SK-N-SH (cell line): ENCODE measurements at regions not wholly inside any gene's neighbourhood (a gene's known extent, or its start where the extent isn't known, plus 50 kb on each side); places are given as distances from the start of the nearest gene placed in this dataset.

Experiments used
- CTCF ChIA-PET: fragments of 300-600, 350-600 bp; formaldehyde crosslinking; extraction: SDS; loops from one replicate; lab custom pipeline; 2021; lab: Yijun Ruan, JAX
- POLR2A ChIA-PET: fragments of 350-600 bp; sonication (Branson Sonifier 250); formaldehyde crosslinking; extraction: SDS; loops from one replicate; lab custom pipeline; 2020; ENCODE audit warnings: antibody characterized with exemption, inconsistent platforms; lab: Yijun Ruan, JAX
- DNase-seq: peaks from one replicate; pipeline ENCODE4 v3.0.0; 2012
- H2AFZ ChIP-seq: fragments of 200-600 bp; sonication (generic); 2 replicates; pipeline ENCODE4 v1.8.1; 2016; ENCODE audit warnings: antibody characterized with exemption, mild to moderate bottlenecking, low read depth
- H3F3A ChIP-seq: fragments of 200-600 bp; sonication (generic); replicated peaks from 2 replicates; pipeline ENCODE3; 2016; ENCODE audit warnings: antibody characterized with exemption, mild to moderate bottlenecking; ENCODE audit not compliant: insufficient read depth
- H3K27ac ChIP-seq, 2 experiments: fragments of 200-500 bp in 1 of 2; fragments of 200-600 bp in 1 of 2; sonication (Bioruptor generic) in 1 of 2; sonication (generic), shearing (Covaris generic) in 1 of 2; 2 replicates each; pipeline versions ENCODE4 v1.5.1 to v1.6.1; 2014 to 2016; ENCODE audit warnings: low read depth in 2 of 2, inconsistent platforms in 1 of 2, low read length in 1 of 2, mild to moderate bottlenecking in 1 of 2, mixed read lengths in 1 of 2
- H3K27me3 ChIP-seq: fragments of 200-600 bp; sonication (generic), shearing (Covaris generic); 2 replicates; pipeline ENCODE4 v1.6.1; 2016; ENCODE audit warnings: mixed run types; ENCODE audit not compliant: insufficient read depth
- H3K36me3 ChIP-seq, 2 experiments: fragments of 200-500 bp in 1 of 2; fragments of 200-600 bp in 1 of 2; sonication (Bioruptor generic) in 1 of 2; sonication (generic) in 1 of 2; replicated peaks in 1 of 2; 2 replicates each; pipeline versions ENCODE3 to v1.5.1; 2014 to 2016; ENCODE audit warnings: low read length in 1 of 2, mild to moderate bottlenecking in 1 of 2; ENCODE audit not compliant: insufficient read depth in 2 of 2, control insufficient read depth in 1 of 2
- H3K4me1 ChIP-seq, 2 experiments: fragments of 200-500 bp in 1 of 2; fragments of 200-600 bp in 1 of 2; sonication (Bioruptor generic) in 1 of 2; sonication (generic), shearing (Covaris generic) in 1 of 2; 2 replicates each; pipeline versions ENCODE4 v1.5.1 to v1.6.1; 2014 to 2016; ENCODE audit warnings: low read depth in 1 of 2, low read length in 1 of 2, mixed run types in 1 of 2; ENCODE audit not compliant: insufficient read depth in 2 of 2, control insufficient read depth in 1 of 2
- H3K4me2 ChIP-seq: fragments of 200-600 bp; sonication (generic), shearing (Covaris generic); 2 replicates; pipeline ENCODE4 v1.6.1; 2017; ENCODE audit warnings: mixed run types
- H3K4me3 ChIP-seq, 2 experiments: fragments of 200-500 bp in 1 of 2; fragments of 200-600 bp in 1 of 2; sonication (Bioruptor generic) in 1 of 2; sonication (generic), shearing (Covaris generic) in 1 of 2; 2 replicates each; pipeline versions ENCODE4 v1.5.1 to v1.8.1; 2014 to 2016; ENCODE audit warnings: low read depth in 2 of 2, inconsistent platforms in 1 of 2, low read length in 1 of 2, mild to moderate bottlenecking in 1 of 2, mixed read lengths in 1 of 2, moderate library complexity in 1 of 2
- H3K79me2 ChIP-seq: fragments of 200-600 bp; sonication (generic); 2 replicates; pipeline ENCODE4 v1.8.1; 2017; ENCODE audit warnings: mild to moderate bottlenecking; ENCODE audit not compliant: insufficient read depth
- H3K9ac ChIP-seq: fragments of 200-600 bp; sonication (generic); 2 replicates; pipeline ENCODE4 v1.6.1; 2017; ENCODE audit warnings: mixed run types
- H3K9me2 ChIP-seq: fragments of 200-600 bp; sonication (generic); 2 replicates; pipeline ENCODE4 v1.6.1; 2017; ENCODE audit warnings: mixed run types
- H3K9me3 ChIP-seq: fragments of 200-600 bp; sonication (generic); 2 replicates; pipeline ENCODE4 v1.6.1; 2017; ENCODE audit warnings: mixed run types, mild to moderate bottlenecking, moderate library complexity
- H4K20me1 ChIP-seq: fragments of 200-600 bp; sonication (generic); 2 replicates; pipeline ENCODE4 v1.6.1; 2017; ENCODE audit warnings: mild to moderate bottlenecking, mixed run types; ENCODE audit not compliant: insufficient read depth
- EP300 ChIP-seq, 2 experiments: IDR thresholded peaks; 2 replicates each; pipeline versions ENCODE4 v1.4.0 to v1.6.1; 2012; ENCODE audit warnings: borderline replicate concordance in 1 of 2, low read depth in 1 of 2, low read length in 1 of 2
- FOSL2 ChIP-seq: IDR thresholded peaks from 2 replicates; pipeline ENCODE4 v1.4.0; 2012; ENCODE audit warnings: low read depth, mild to moderate bottlenecking, moderate library complexity, borderline replicate concordance
- FOXJ3 ChIP-seq: sonication (generic); formaldehyde crosslinking; IDR thresholded peaks from 2 replicates; pipeline ENCODE4 v1.5.1; 2020; ENCODE audit warnings: mild to moderate bottlenecking, missing genetic modification reagents
- FOXM1 ChIP-seq: IDR thresholded peaks from 2 replicates; pipeline ENCODE4 v1.4.0; 2012; ENCODE audit warnings: low read depth, mild to moderate bottlenecking
- GATA2 ChIP-seq: sonication (generic); formaldehyde crosslinking; IDR thresholded peaks from 2 replicates; pipeline ENCODE4 v1.5.0; 2020; ENCODE audit warnings: mild to moderate bottlenecking, missing genetic modification reagents
- JUND ChIP-seq: IDR thresholded peaks from 2 replicates; pipeline ENCODE4 v1.4.0; 2012
- MEF2A ChIP-seq: IDR thresholded peaks from 2 replicates; pipeline ENCODE4 v1.4.0; 2012; ENCODE audit warnings: low read depth, borderline replicate concordance
- NFIC ChIP-seq: IDR thresholded peaks from 2 replicates; pipeline ENCODE4 v1.4.0; 2012; ENCODE audit warnings: borderline replicate concordance
- NRF1 ChIP-seq: IDR thresholded peaks from 2 replicates; pipeline ENCODE4 v1.6.1; 2012; ENCODE audit warnings: low read depth, mild to moderate bottlenecking, low read length
- POLR2AphosphoS5 ChIP-seq: IDR thresholded peaks from 2 replicates; pipeline ENCODE4 v1.6.1; 2012; ENCODE audit warnings: low read depth, low read length
- RFX5 ChIP-seq: IDR thresholded peaks from 2 replicates; pipeline ENCODE4 v1.6.1; 2012; ENCODE audit warnings: mild to moderate bottlenecking, improper control_type of control experiment, low read length
- RXRA ChIP-seq: IDR thresholded peaks from 2 replicates; pipeline ENCODE4 v1.4.0; 2012; ENCODE audit warnings: low read depth, mild to moderate bottlenecking, borderline replicate concordance
- TCF12 ChIP-seq: IDR thresholded peaks from 2 replicates; pipeline ENCODE4 v1.4.0; 2012
- TEAD4 ChIP-seq: IDR thresholded peaks from 2 replicates; pipeline ENCODE4 v1.4.0; 2012; ENCODE audit warnings: mild to moderate bottlenecking, borderline replicate concordance; ENCODE audit not compliant: insufficient read depth
- WGBS: methylation state at CpG from one replicate; pipeline ENCODE4 v1.1.6; 2017; ENCODE audit warnings: low lambda C conversion rate; 5-methylcytosine and 5-hydroxymethylcytosine counted together
- TF ChIP-seq, protein P1 (sequence below): IDR thresholded peaks from 2 replicates; pipeline ENCODE4; 2012

DNA sequence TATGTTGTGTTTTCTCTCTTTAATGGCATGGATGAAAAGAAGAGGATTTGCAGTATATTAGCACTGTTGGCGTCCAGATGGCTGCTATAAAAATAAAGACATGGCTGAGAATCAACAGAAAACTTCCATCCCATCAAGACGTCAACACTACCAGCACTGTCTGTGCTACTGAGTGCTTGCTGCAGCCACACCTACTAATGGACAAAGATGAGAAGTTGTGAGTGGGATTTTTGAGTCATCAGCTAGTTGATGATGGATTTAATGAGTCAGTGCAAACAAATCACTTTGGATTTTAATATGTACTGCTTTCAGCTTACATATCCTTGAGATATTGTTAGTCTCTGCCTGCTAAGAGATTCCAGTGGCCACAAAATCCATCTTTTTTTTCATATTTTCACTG, 631.0 kb upstream of the ANKRD30A start:
- H3K27me3 ChIP-seq: no peaks in the 10 kb centered on the region
- POLR2A ChIA-PET: no interaction called here
- no peaks in the 10 kb centered on the region for H4K20me1 ChIP-seq
- H3K4me3 ChIP-seq: no peak overlapping the region
- CTCF ChIA-PET: interaction anchor here (1.2 kb wide), 1 partner anchor 8 kb away, joined by 3 read pairs; no protein-coding TSS in a partner anchor
- no peaks in the 10 kb centered on the region for H3K9me3 ChIP-seq
- no peaks in the 10 kb centered on the region for H3K79me2 ChIP-seq
- H3K9ac ChIP-seq: peak overlapping the region; percentile 40; the same call in 1 of the 2 replicates
- H2AFZ ChIP-seq: peak overlapping the region; percentile 43; the same call in 1 of the 2 replicates
- H3K36me3 ChIP-seq: no peaks in the 10 kb centered on the region
- peak in 1 of 2 experiments; percentile 78; a peak in 1 of 4 replicates for TF ChIP-seq EP300 (IDR thresholded peaks at IDR 0.05; ENCODE audit: borderline replicate concordance in 1 of 2, low read depth in 1 of 2, low read length in 1 of 2)
- TF ChIP-seq, protein P1, sequence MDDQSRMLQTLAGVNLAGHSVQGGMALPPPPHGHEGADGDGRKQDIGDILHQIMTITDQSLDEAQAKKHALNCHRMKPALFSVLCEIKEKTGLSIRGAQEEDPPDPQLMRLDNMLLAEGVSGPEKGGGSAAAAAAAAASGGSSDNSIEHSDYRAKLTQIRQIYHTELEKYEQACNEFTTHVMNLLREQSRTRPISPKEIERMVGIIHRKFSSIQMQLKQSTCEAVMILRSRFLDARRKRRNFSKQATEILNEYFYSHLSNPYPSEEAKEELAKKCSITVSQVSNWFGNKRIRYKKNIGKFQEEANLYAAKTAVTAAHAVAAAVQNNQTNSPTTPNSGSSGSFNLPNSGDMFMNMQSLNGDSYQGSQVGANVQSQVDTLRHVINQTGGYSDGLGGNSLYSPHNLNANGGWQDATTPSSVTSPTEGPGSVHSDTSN: peak; percentile 77
- TF ChIP-seq FOXJ3 (CRISPR knock-in tag): no peak
- 0 out of 2 replicates have a peak, but pooled peaks have one; percentile 28 for TF ChIP-seq FOXM1
- peak; percentile 86 for TF ChIP-seq TCF12
- no peak for TF ChIP-seq MEF2A
- TF ChIP-seq TEAD4: peak; percentile 51; the same call in 1 of the 2 replicates
- TF ChIP-seq JUND: peak; percentile 62
- TF ChIP-seq NFIC: peak; percentile 44; the same call in 1 of the 2 replicates
- peak; percentile 75 for TF ChIP-seq FOSL2
- TF ChIP-seq NRF1: no peak
- peaks cover 2 to 56% of the 10 kb centered on the region in 2 experiments for H3K4me1 ChIP-seq
- peaks cover 65% of the 10 kb centered on the region for H3F3A ChIP-seq
- no peaks in the 10 kb centered on the region for H3K9me2 ChIP-seq
- H3K27ac ChIP-seq: peak overlapping the region in 1 of 2 experiments; percentile 92; a peak in 2 of 4 replicates
- H3K4me2 ChIP-seq: peak overlapping the region; percentile 41; the same call in 1 of the 2 replicates
- 39% methylated on average over 2 of the region's 2 CpGs for WGBS
- no peak for DNase-seq

DNA sequence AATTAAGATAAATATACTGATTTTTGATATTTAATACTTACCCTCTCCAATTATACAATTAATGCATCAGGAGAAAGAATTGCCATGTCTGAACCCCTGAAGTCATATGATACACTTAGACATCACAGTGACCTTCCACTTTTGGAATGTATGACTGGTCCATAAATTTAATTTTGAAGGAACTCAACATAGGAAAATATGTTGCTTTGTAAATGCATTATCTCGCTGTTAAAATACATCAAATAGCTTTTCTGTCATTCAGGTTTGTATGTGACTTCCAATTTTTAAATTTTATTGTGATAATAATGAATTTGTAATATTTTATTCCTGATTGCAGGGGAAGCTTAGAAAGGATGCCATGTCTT, 631.9 kb upstream of the ANKRD30A start:
- Histone ChIP-seq H3K36me3 (no peaks in the 10 kb centered on the region), H3K4me3 (no peak overlapping the region), H3F3A (peaks cover 67% of the 10 kb centered on the region), H3K27ac (peak overlapping the region in 1 of 2 experiments; percentile 92; a peak in 2 of 4 replicates), H3K4me1 (peaks cover 2 to 51% of the 10 kb centered on the region in 2 experiments), H3K9me3 (no peaks in the 10 kb centered on the region), H3K4me2 (peak overlapping the region; percentile 41; the same call in 1 of the 2 replicates), H3K79me2 (no peaks in the 10 kb centered on the region), H3K9me2 (no peaks in the 10 kb centered on the region), H3K9ac (peak overlapping the region; percentile 40; the same call in 1 of the 2 replicates), H2AFZ (no peak overlapping the region), H3K27me3 (no peaks in the 10 kb centered on the region), H4K20me1 (no peaks in the 10 kb centered on the region)
- WGBS: 20% methylated on average over 1 of the region's 1 CpG
- CTCF ChIA-PET: interaction anchor here (1.2 kb wide), 1 partner anchor 9 kb away, joined by 3 read pairs; no protein-coding TSS in a partner anchor
- POLR2A ChIA-PET: no interaction called here
- DNase-seq: no peak
- TF ChIP-seq TCF12 (peak; percentile 61), EP300 (IDR thresholded peaks at IDR 0.05; ENCODE audit: borderline replicate concordance in 1 of 2, low read depth in 1 of 2, low read length in 1 of 2) (peak in 1 of 2 experiments; percentile 86; a peak in 2 of 4 replicates), NFIC (peak; percentile 41; the same call in 1 of the 2 replicates), RXRA (0 out of 2 replicates have a peak, but pooled peaks have one; percentile 30), POLR2AphosphoS5 (no peak), JUND (peak; percentile 81), FOSL2 (peak; percentile 62; the same call in 1 of the 2 replicates), TEAD4 (peak; percentile 75), GATA2 (CRISPR knock-in tag) (no peak), RFX5 (no peak)
- TF ChIP-seq, protein P1: peak; percentile 81
